Loucy (cell line): ENCODE measurements at regions not wholly inside any gene's neighbourhood (a gene's known extent, or its start where the extent isn't known, plus 50 kb on each side); places are given as distances from the start of the nearest gene placed in this dataset.

Source experiments
- H2AFZ ChIP-seq: fragments of 200-600 bp; sonication (generic); 2 replicates; pipeline ENCODE4 v1.6.0; 2016; ENCODE audit warnings: antibody characterized with exemption, mild to moderate bottlenecking, low read length, moderate library complexity
- H3F3A ChIP-seq: fragments of 200-600 bp; 2 replicates; pipeline ENCODE4 v1.6.0; 2016; ENCODE audit warnings: antibody characterized with exemption, low read depth, mild to moderate bottlenecking
- H3K27me3 ChIP-seq: fragments of 200-600 bp; sonication (generic); 2 replicates; pipeline ENCODE4 v1.6.1; 2014; ENCODE audit warnings: low read length, mild to moderate bottlenecking; ENCODE audit not compliant: insufficient read depth, poor library complexity, severe bottlenecking
- H3K36me3 ChIP-seq: fragments of 200-600 bp; sonication (generic); 2 replicates; pipeline ENCODE4 v1.6.1; 2016; ENCODE audit warnings: low read length; ENCODE audit not compliant: insufficient read depth
- H3K4me1 ChIP-seq: fragments of 200-600 bp; sonication (generic); 2 replicates; pipeline ENCODE4 v1.5.1; 2014; ENCODE audit warnings: low read length, mild to moderate bottlenecking; ENCODE audit not compliant: insufficient read depth, poor library complexity, severe bottlenecking
- H3K4me2 ChIP-seq: fragments of 200-600 bp; sonication (generic); 2 replicates; pipeline ENCODE4 v1.6.0; 2014; ENCODE audit warnings: antibody characterized with exemption, low read length, low read depth, mild to moderate bottlenecking; ENCODE audit not compliant: poor library complexity, severe bottlenecking
- H3K4me3 ChIP-seq: fragments of 200-600 bp; sonication (generic); 2 replicates; pipeline ENCODE4 v1.5.1; 2014; ENCODE audit warnings: low read length, mild to moderate bottlenecking, mixed read lengths; ENCODE audit not compliant: poor library complexity, severe bottlenecking
- H3K79me2 ChIP-seq: fragments of 200-600 bp; sonication (generic); 2 replicates; pipeline ENCODE4 v1.6.1; 2014; ENCODE audit warnings: low read length; ENCODE audit not compliant: insufficient read depth
- H3K9ac ChIP-seq: fragments of 200-600 bp; sonication (generic); 2 replicates; pipeline ENCODE4 v1.6.0; 2014; ENCODE audit warnings: mild to moderate bottlenecking, low read depth, low read length, moderate library complexity; ENCODE audit not compliant: poor library complexity, severe bottlenecking
- H3K9me2 ChIP-seq: fragments of 200-600 bp; sonication (generic); replicated peaks from 2 replicates; pipeline ENCODE4 v1.6.1; 2016; ENCODE audit warnings: low read depth, low read length, mixed read lengths
- H3K9me3 ChIP-seq: fragments of 200-600 bp; sonication (generic); 2 replicates; pipeline ENCODE4 v1.6.1; 2014; ENCODE audit warnings: mild to moderate bottlenecking, antibody characterized with exemption, low read length, low read depth; ENCODE audit not compliant: insufficient read depth
- H4K20me1 ChIP-seq: fragments of 200-600 bp; sonication (generic); 2 replicates; pipeline ENCODE4 v1.6.0; 2014; ENCODE audit warnings: antibody characterized with exemption, low read length, mild to moderate bottlenecking; ENCODE audit not compliant: insufficient read depth, poor library complexity, severe bottlenecking
- EZH2phosphoT487 ChIP-seq: fragments of 200-600 bp; IDR thresholded peaks from 2 replicates; pipeline ENCODE4 v1.6.1; 2018; ENCODE audit warnings: antibody characterized with exemption, mild to moderate bottlenecking, moderate library complexity, borderline replicate concordance
- TF ChIP-seq, protein P1 (sequence below): fragments of 200-600 bp; sonication (generic); conservative IDR thresholded peaks from 2 replicates; pipeline ENCODE4 v1.5.1; 2014; ENCODE audit warnings: mild to moderate bottlenecking, antibody characterized with exemption, low read length

DNA sequence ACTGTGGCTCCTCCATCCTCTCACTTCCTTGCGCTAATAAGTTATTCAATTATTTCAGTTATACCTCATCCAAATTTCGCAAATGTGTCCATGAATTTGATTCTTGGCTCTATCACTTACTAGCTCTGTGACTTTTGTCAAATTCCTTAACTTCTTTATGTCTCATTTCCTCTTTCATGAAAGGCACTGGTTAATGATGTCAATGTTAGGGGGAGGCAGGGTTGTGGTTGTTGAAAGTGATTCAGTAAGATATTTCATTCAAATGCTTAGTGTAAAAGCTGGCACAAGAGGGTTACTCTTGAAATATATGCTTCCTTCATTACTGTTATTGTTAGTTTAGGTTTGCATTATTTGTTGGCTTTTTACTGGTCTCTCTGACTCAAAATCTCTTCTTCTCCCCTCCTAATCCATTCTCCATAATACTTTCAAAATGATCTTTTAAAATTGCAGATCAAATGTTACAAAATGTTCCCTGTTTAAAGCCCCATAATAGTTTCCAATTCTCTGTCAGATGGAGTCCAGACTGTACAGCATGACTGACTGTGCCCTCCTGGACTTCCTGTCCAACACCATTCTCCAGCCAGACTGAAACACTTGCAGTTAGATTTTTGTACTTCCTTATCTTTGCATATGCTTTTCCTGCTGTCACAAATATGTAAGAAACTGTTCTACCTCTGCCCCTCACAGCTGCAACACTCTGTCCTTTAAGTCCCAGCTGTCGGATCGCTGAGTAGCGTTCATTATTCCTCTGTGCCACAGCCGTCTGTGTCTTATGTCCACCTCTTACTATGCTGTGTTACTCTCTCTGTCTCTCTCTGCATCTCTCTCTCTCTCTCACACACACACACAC lies 510.6 kb upstream of the RAG2 start:
- Histone ChIP-seq H3K9ac (no peak overlapping the region), H4K20me1 (no peaks in the 10 kb centered on the region)
- no peak for TF ChIP-seq EZH2phosphoT487
- TF ChIP-seq, protein P1, sequence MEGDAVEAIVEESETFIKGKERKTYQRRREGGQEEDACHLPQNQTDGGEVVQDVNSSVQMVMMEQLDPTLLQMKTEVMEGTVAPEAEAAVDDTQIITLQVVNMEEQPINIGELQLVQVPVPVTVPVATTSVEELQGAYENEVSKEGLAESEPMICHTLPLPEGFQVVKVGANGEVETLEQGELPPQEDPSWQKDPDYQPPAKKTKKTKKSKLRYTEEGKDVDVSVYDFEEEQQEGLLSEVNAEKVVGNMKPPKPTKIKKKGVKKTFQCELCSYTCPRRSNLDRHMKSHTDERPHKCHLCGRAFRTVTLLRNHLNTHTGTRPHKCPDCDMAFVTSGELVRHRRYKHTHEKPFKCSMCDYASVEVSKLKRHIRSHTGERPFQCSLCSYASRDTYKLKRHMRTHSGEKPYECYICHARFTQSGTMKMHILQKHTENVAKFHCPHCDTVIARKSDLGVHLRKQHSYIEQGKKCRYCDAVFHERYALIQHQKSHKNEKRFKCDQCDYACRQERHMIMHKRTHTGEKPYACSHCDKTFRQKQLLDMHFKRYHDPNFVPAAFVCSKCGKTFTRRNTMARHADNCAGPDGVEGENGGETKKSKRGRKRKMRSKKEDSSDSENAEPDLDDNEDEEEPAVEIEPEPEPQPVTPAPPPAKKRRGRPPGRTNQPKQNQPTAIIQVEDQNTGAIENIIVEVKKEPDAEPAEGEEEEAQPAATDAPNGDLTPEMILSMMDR, result no peak

DNA sequence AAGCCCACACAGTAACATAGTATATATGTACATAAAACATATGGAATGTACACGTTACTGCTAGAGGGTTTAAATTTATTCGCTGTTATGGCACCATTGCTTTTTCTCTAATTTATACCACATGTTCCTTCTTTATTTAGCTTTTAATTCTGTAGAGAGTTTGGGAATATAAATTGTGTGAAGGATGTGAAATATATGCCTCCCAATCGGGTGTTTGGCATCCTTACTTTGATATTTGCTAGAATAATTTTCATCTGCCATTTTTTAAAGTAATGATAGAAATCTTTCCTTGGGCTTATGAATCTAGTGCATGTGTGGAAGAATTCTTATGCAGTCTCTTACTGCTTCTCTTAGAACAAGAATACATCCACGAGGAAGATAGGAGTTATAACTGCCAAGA lies 509.8 kb upstream of the RAG2 start:
- Histone ChIP-seq H3K9me3 (no peaks in the 10 kb centered on the region), H3K4me1 (no peaks in the 10 kb centered on the region), H4K20me1 (no peaks in the 10 kb centered on the region), H3K4me2 (no peak overlapping the region), H3K9ac (no peak overlapping the region), H3K36me3 (no peaks in the 10 kb centered on the region), H3K79me2 (no peaks in the 10 kb centered on the region), H3F3A (no peaks in the 10 kb centered on the region), H2AFZ (no peak overlapping the region), H3K27me3 (no peaks in the 10 kb centered on the region), H3K9me2 (no peaks in the 10 kb centered on the region), H3K4me3 (no peak overlapping the region)
- TF ChIP-seq, protein P1, result no peak
- no peak for TF ChIP-seq EZH2phosphoT487

More for the DNA sequence above, 510.6 kb upstream of the RAG2 start:
- H3K9me3 ChIP-seq, result no peaks in the 10 kb centered on the region
- H3K79me2 ChIP-seq, result no peaks in the 10 kb centered on the region
- H3K27me3 ChIP-seq, result no peaks in the 10 kb centered on the region
- H3K4me2 ChIP-seq, result no peak overlapping the region
- no peaks in the 10 kb centered on the region for H3K9me2 ChIP-seq
- no peaks in the 10 kb centered on the region for H3K4me1 ChIP-seq
- H3K4me3 ChIP-seq, result no peak overlapping the region
- no peaks in the 10 kb centered on the region for H3K36me3 ChIP-seq
- peak overlapping the region; percentile 59; the same call in 1 of the 2 replicates for H2AFZ ChIP-seq
- H3F3A ChIP-seq, result no peaks in the 10 kb centered on the region

DNA sequence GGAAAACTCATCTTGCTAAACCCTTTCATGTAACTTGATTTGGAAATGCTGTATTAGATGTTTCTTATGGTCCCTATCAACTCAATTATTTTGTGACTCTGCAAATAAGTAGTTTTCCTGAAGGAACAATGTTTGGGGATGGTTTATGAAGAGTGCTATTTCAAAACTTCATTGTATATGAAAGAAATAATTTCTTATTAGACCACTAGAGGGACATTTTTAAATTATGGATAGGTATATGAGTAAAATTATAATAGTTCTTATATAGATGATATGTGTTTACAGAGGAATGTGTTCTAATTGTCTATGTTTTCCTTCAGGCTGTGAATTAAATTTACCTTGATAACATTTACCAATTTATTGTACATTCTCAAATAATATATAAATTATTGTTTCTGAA lies 509.4 kb upstream of the RAG2 start:
- H3F3A ChIP-seq, result no peaks in the 10 kb centered on the region
- H3K79me2 ChIP-seq, result no peaks in the 10 kb centered on the region
- TF ChIP-seq, protein P1, result peak; percentile 36
- no peak for TF ChIP-seq EZH2phosphoT487
- no peaks in the 10 kb centered on the region for H3K27me3 ChIP-seq
- H3K9me2 ChIP-seq, result no peaks in the 10 kb centered on the region
- H3K9ac ChIP-seq, result no peak overlapping the region
- no peak overlapping the region for H3K4me3 ChIP-seq
- no peaks in the 10 kb centered on the region for H3K36me3 ChIP-seq
- H3K4me2 ChIP-seq, result no peak overlapping the region
- no peak overlapping the region for H2AFZ ChIP-seq
- H3K9me3 ChIP-seq, result no peaks in the 10 kb centered on the region
- H4K20me1 ChIP-seq, result no peaks in the 10 kb centered on the region
- no peaks in the 10 kb centered on the region for H3K4me1 ChIP-seq
